ENCODE measurements at regions not wholly inside any gene's neighbourhood (a gene's known extent, or its start where the extent isn't known, plus 50 kb on each side); places are given as distances from the start of the nearest gene placed in this dataset.

- no peaks in the 10 kb centered on the region for H3K27me3 ChIP-seq (ENCODE audit: low read length)
- H3K9ac ChIP-seq (ENCODE audit: low read length), result no peak overlapping the region
- no peaks in the 10 kb centered on the region for H3K4me1 ChIP-seq (ENCODE audit: low read length)
- no peaks in the 10 kb centered on the region for H3K9me2 ChIP-seq (replicated peaks; ENCODE audit: insufficient read depth, low read length)
- H3K4me2 ChIP-seq (ENCODE audit: low read depth, low read length, poor library complexity, severe bottlenecking), result no peak overlapping the region
- no peaks in the 10 kb centered on the region for H3K36me3 ChIP-seq (ENCODE audit: insufficient read depth, low read length)
- no peaks in the 10 kb centered on the region for H4K20me1 ChIP-seq (ENCODE audit: insufficient read depth, low read depth, low read length)
- peak; percentile 45 for DNase-seq
- H3K4me3 ChIP-seq (ENCODE audit: low read length), result no peak overlapping the region
- no peaks in the 10 kb centered on the region for H3K9me3 ChIP-seq (ENCODE audit: low read length)
- no peak overlapping the region for H2AFZ ChIP-seq (ENCODE audit: low read length)
- H3K27ac ChIP-seq (ENCODE audit: low read length), result no peak overlapping the region
- no peaks in the 10 kb centered on the region for H3K79me2 ChIP-seq (ENCODE audit: low read length)
Observed at GRCh38 chr2:52976143-52976949, 791.3 kb upstream of the CHAC2 start.

- no peaks in the 10 kb centered on the region for H3K36me3 ChIP-seq (ENCODE audit: insufficient read depth, low read length)
- no peak overlapping the region for H3K4me3 ChIP-seq (ENCODE audit: low read length)
- no peak overlapping the region for H3K4me2 ChIP-seq (ENCODE audit: low read depth, low read length, poor library complexity, severe bottlenecking)
- H3K9ac ChIP-seq (ENCODE audit: low read length), result no peak overlapping the region
- H4K20me1 ChIP-seq (ENCODE audit: insufficient read depth, low read depth, low read length), result no peaks in the 10 kb centered on the region
- no peak overlapping the region for H3K27ac ChIP-seq (ENCODE audit: low read length)
- DNase-seq, result no peak
- no peaks in the 10 kb centered on the region for H3K4me1 ChIP-seq (ENCODE audit: low read length)
- H2AFZ ChIP-seq (ENCODE audit: low read length), result no peak overlapping the region
- H3K27me3 ChIP-seq (ENCODE audit: low read length), result no peaks in the 10 kb centered on the region
- H3K79me2 ChIP-seq (ENCODE audit: low read length), result no peaks in the 10 kb centered on the region
- H3K9me2 ChIP-seq (replicated peaks; ENCODE audit: insufficient read depth, low read length), result no peaks in the 10 kb centered on the region
- H3K9me3 ChIP-seq (ENCODE audit: low read length), result no peaks in the 10 kb centered on the region
Observed at GRCh38 chr2:52974127-52974526, 793.5 kb upstream of the CHAC2 start.

GRCh38 chr2:52970642-52971041 lies 797.0 kb upstream of the CHAC2 start:
- Histone ChIP-seq H3K27ac (ENCODE audit: low read length) (no peak overlapping the region), H3K79me2 (ENCODE audit: low read length) (no peaks in the 10 kb centered on the region), H3K36me3 (ENCODE audit: insufficient read depth, low read length) (no peaks in the 10 kb centered on the region), H3K4me2 (ENCODE audit: low read depth, low read length, poor library complexity, severe bottlenecking) (no peak overlapping the region), H3K9ac (ENCODE audit: low read length) (no peak overlapping the region), H3K9me2 (replicated peaks; ENCODE audit: insufficient read depth, low read length) (no peaks in the 10 kb centered on the region), H4K20me1 (ENCODE audit: insufficient read depth, low read depth, low read length) (no peaks in the 10 kb centered on the region), H2AFZ (ENCODE audit: low read length) (no peak overlapping the region), H3K4me1 (ENCODE audit: low read length) (no peaks in the 10 kb centered on the region), H3K27me3 (ENCODE audit: low read length) (no peaks in the 10 kb centered on the region), H3K9me3 (ENCODE audit: low read length) (no peaks in the 10 kb centered on the region), H3K4me3 (ENCODE audit: low read length) (no peak overlapping the region)
- no peak for DNase-seq

GRCh38 chr2:52968043-52968442 lies 799.6 kb upstream of the CHAC2 start:
- Histone ChIP-seq H4K20me1 (ENCODE audit: insufficient read depth, low read depth, low read length) (no peaks in the 10 kb centered on the region), H3K36me3 (ENCODE audit: insufficient read depth, low read length) (no peaks in the 10 kb centered on the region), H3K27me3 (ENCODE audit: low read length) (no peaks in the 10 kb centered on the region), H3K9me2 (replicated peaks; ENCODE audit: insufficient read depth, low read length) (no peaks in the 10 kb centered on the region), H3K4me2 (ENCODE audit: low read depth, low read length, poor library complexity, severe bottlenecking) (no peak overlapping the region), H3K79me2 (ENCODE audit: low read length) (no peaks in the 10 kb centered on the region), H3K27ac (ENCODE audit: low read length) (no peak overlapping the region), H3K4me3 (ENCODE audit: low read length) (no peak overlapping the region), H3K9me3 (ENCODE audit: low read length) (no peaks in the 10 kb centered on the region), H3K4me1 (ENCODE audit: low read length) (no peaks in the 10 kb centered on the region), H2AFZ (ENCODE audit: low read length) (no peak overlapping the region), H3K9ac (ENCODE audit: low read length) (no peak overlapping the region)
- DNase-seq, result no peak

DNA sequence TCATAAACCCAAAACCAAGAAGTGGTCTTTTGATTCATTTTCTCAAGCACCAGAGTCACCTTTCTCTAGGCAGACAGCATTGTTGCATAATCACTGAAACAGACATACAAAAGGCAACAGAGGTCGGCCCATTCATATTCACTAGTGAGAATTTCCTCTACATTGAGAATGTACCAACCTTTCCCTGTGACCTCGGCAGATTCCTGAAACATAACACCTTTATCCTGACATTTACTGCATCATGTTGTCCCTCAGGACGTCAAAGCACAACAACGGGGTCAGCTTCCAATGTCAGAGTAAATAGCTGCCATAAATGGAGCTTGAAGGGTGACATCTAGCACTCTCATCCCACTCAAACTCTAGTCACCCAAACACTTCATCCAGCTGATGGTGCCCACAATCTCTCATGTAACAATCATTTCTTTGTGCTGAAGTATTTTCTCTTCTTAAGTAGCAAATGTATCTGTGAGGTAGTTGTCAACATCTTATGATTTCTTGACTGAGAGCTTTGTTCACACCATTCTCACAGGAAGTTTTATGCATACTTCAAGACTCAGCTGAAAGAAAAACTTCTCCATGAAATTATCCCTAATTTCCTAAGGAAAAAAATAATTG lies 802.6 kb upstream of the CHAC2 start:
- H3K36me3 ChIP-seq (ENCODE audit: insufficient read depth, low read length), result no peaks in the 10 kb centered on the region
- H3K4me3 ChIP-seq (ENCODE audit: low read length), result no peak overlapping the region
- H3K4me1 ChIP-seq (ENCODE audit: low read length), result no peaks in the 10 kb centered on the region
- no peaks in the 10 kb centered on the region for H3K79me2 ChIP-seq (ENCODE audit: low read length)
- no peaks in the 10 kb centered on the region for H3K9me2 ChIP-seq (replicated peaks; ENCODE audit: insufficient read depth, low read length)
- H3K9ac ChIP-seq (ENCODE audit: low read length), result no peak overlapping the region
- H3K4me2 ChIP-seq (ENCODE audit: low read depth, low read length, poor library complexity, severe bottlenecking), result no peak overlapping the region
- no peaks in the 10 kb centered on the region for H3K27me3 ChIP-seq (ENCODE audit: low read length)
- H3K9me3 ChIP-seq (ENCODE audit: low read length), result no peaks in the 10 kb centered on the region
- no peaks in the 10 kb centered on the region for H4K20me1 ChIP-seq (ENCODE audit: insufficient read depth, low read depth, low read length)
- no peak for DNase-seq
- H3K27ac ChIP-seq (ENCODE audit: low read length), result no peak overlapping the region
- no peak overlapping the region for H2AFZ ChIP-seq (ENCODE audit: low read length)

DNA sequence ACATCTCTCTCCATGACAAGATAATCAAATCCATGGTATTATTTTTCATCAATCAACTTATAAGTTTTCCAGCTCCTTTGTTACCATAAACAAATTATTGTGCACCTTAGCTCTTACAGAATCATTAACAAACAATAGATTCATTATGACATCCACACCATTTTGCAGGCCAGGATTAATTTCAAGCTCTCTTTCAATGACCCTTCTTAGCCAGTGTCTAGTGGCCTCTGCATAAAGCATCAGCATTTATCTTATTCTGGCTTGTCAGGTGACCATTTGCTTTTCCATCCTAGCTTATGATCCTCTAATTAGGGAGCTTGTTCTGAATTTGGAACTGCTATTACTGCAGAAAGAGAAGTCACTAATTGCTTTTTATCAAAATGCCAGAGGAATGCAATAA lies 806.2 kb upstream of the CHAC2 start:
- no peak overlapping the region for H3K9ac ChIP-seq (ENCODE audit: low read length)
- no peak overlapping the region for H2AFZ ChIP-seq (ENCODE audit: low read length)
- no peak for DNase-seq
- H3K79me2 ChIP-seq (ENCODE audit: low read length), result no peaks in the 10 kb centered on the region
- H3K27me3 ChIP-seq (ENCODE audit: low read length), result no peaks in the 10 kb centered on the region
- no peak overlapping the region for H3K4me3 ChIP-seq (ENCODE audit: low read length)
- H3K9me2 ChIP-seq (replicated peaks; ENCODE audit: insufficient read depth, low read length), result no peaks in the 10 kb centered on the region
- no peaks in the 10 kb centered on the region for H4K20me1 ChIP-seq (ENCODE audit: insufficient read depth, low read depth, low read length)
- no peak overlapping the region for H3K27ac ChIP-seq (ENCODE audit: low read length)
- no peaks in the 10 kb centered on the region for H3K4me1 ChIP-seq (ENCODE audit: low read length)
- H3K36me3 ChIP-seq (ENCODE audit: insufficient read depth, low read length), result no peaks in the 10 kb centered on the region
- H3K4me2 ChIP-seq (ENCODE audit: low read depth, low read length, poor library complexity, severe bottlenecking), result no peak overlapping the region
- H3K9me3 ChIP-seq (ENCODE audit: low read length), result no peaks in the 10 kb centered on the region

GRCh38 chr2:52960881-52961280 lies 806.7 kb upstream of the CHAC2 start:
- Histone ChIP-seq H3K4me3 (ENCODE audit: low read length) (no peak overlapping the region), H3K4me2 (ENCODE audit: low read depth, low read length, poor library complexity, severe bottlenecking) (no peak overlapping the region), H2AFZ (ENCODE audit: low read length) (no peak overlapping the region), H4K20me1 (ENCODE audit: insufficient read depth, low read depth, low read length) (no peaks in the 10 kb centered on the region), H3K4me1 (ENCODE audit: low read length) (no peaks in the 10 kb centered on the region), H3K79me2 (ENCODE audit: low read length) (no peaks in the 10 kb centered on the region), H3K27me3 (ENCODE audit: low read length) (no peaks in the 10 kb centered on the region), H3K9ac (ENCODE audit: low read length) (no peak overlapping the region), H3K27ac (ENCODE audit: low read length) (no peak overlapping the region), H3K9me3 (ENCODE audit: low read length) (no peaks in the 10 kb centered on the region), H3K9me2 (replicated peaks; ENCODE audit: insufficient read depth, low read length) (no peaks in the 10 kb centered on the region), H3K36me3 (ENCODE audit: insufficient read depth, low read length) (no peaks in the 10 kb centered on the region)
- no peak for DNase-seq

DNA sequence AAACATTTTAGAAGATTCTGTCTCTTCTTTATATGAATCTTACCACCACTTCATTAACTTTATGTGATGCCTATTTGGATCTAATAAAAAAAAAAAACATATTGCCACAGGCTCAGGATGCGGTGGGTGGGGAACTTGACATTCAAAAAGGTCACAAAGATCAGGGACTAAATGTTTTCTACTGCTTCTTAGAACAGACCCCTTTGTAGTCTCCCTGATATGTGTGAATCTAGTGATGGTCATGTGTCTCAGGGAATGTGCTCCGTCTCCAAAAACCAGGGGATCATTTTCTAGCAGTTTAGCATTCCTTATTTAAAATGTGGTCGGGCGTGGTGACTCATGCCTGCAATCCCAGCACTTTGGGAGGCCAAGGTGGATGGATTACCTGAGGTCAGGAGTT lies 807.8 kb upstream of the CHAC2 start:
- H3K79me2 ChIP-seq (ENCODE audit: low read length), result no peaks in the 10 kb centered on the region
- no peak overlapping the region for H3K4me2 ChIP-seq (ENCODE audit: low read depth, low read length, poor library complexity, severe bottlenecking)
- no peak overlapping the region for H3K9ac ChIP-seq (ENCODE audit: low read length)
- DNase-seq, result no peak
- no peaks in the 10 kb centered on the region for H3K4me1 ChIP-seq (ENCODE audit: low read length)
- no peaks in the 10 kb centered on the region for H3K27me3 ChIP-seq (ENCODE audit: low read length)
- H2AFZ ChIP-seq (ENCODE audit: low read length), result no peak overlapping the region
- H3K9me2 ChIP-seq (replicated peaks; ENCODE audit: insufficient read depth, low read length), result no peaks in the 10 kb centered on the region
- H4K20me1 ChIP-seq (ENCODE audit: insufficient read depth, low read depth, low read length), result no peaks in the 10 kb centered on the region
- H3K4me3 ChIP-seq (ENCODE audit: low read length), result no peak overlapping the region
- H3K27ac ChIP-seq (ENCODE audit: low read length), result no peak overlapping the region
- no peaks in the 10 kb centered on the region for H3K9me3 ChIP-seq (ENCODE audit: low read length)
- H3K36me3 ChIP-seq (ENCODE audit: insufficient read depth, low read length), result no peaks in the 10 kb centered on the region

All from Karpas-422 (cell line).